CD4-positive, alpha-beta T cell treated with Interleukin-10 for 1 hour (primary cell): ENCODE measurements at regions not wholly inside any gene's neighbourhood (a gene's known extent, or its start where the extent isn't known, plus 50 kb on each side); places are given as distances from the start of the nearest gene placed in this dataset.

ENCODE experiments used
- DNase-seq: peaks from one replicate; pipeline ENCODE4 v3.0.0-alpha.2; 2020

GRCh38 chr1:34331020-34331926 lies 154.6 kb downstream of the C1orf94 start:
- DNase-seq: no peak

- no peak for DNase-seq
These were observed 156.3 kb downstream of the C1orf94 start for GRCh38 chr1:34332996-34333395.

- DNase-seq: no peak
These were observed 162.2 kb downstream of the C1orf94 start for GRCh38 chr1:34338871-34339270.

- no peak for DNase-seq
These were observed 165.2 kb downstream of the C1orf94 start for GRCh38 chr1:34341896-34342295.

- no peak for DNase-seq
These were observed 165.6 kb downstream of the C1orf94 start for GRCh38 chr1:34342334-34342733.

GRCh38 chr1:34346128-34346527 lies 169.4 kb downstream of the C1orf94 start:
- no peak for DNase-seq

- no peak for DNase-seq
These were observed 176.7 kb downstream of the C1orf94 start for GRCh38 chr1:34353409-34353808.

GRCh38 chr1:34354367-34354766 lies 177.7 kb downstream of the C1orf94 start:
- no peak for DNase-seq

GRCh38 chr1:34356853-34357252 lies 180.1 kb downstream of the C1orf94 start:
- no peak for DNase-seq

- no peak for DNase-seq
These were observed 181.9 kb downstream of the C1orf94 start for GRCh38 chr1:34358636-34359035.

GRCh38 chr1:34359411-34359810 lies 182.7 kb downstream of the C1orf94 start:
- no peak for DNase-seq

- no peak for DNase-seq
These were observed 183.9 kb downstream of the C1orf94 start for GRCh38 chr1:34360574-34360973.

GRCh38 chr1:34361121-34361520 lies 184.4 kb downstream of the C1orf94 start:
- DNase-seq: no peak

GRCh38 chr1:34361781-34362357 lies 185.2 kb downstream of the C1orf94 start:
- no peak for DNase-seq

GRCh38 chr1:34362949-34363348 lies 186.2 kb downstream of the C1orf94 start:
- no peak for DNase-seq

- DNase-seq: no peak
These were observed 186.7 kb downstream of the C1orf94 start for GRCh38 chr1:34363447-34363846.

GRCh38 chr1:34363915-34364314 lies 187.2 kb downstream of the C1orf94 start:
- no peak for DNase-seq

- no peak for DNase-seq
These were observed 187.7 kb downstream of the C1orf94 start for GRCh38 chr1:34364376-34364775.

- no peak for DNase-seq
These were observed 188.6 kb downstream of the C1orf94 start for GRCh38 chr1:34365295-34365694.

- no peak for DNase-seq
These were observed 190.3 kb downstream of the C1orf94 start for GRCh38 chr1:34366875-34367624.

- no peak for DNase-seq
These were observed 191.2 kb downstream of the C1orf94 start for GRCh38 chr1:34367954-34368353.

GRCh38 chr1:34369701-34370455 lies 193.2 kb downstream of the C1orf94 start:
- no peak for DNase-seq

- DNase-seq: no peak
These were observed 194.0 kb downstream of the C1orf94 start for GRCh38 chr1:34370748-34371147.
